HG02759 (cell line): ENCODE measurements at regions not wholly inside any gene's neighbourhood (a gene's known extent, or its start where the extent isn't known, plus 50 kb on each side); places are given as distances from the start of the nearest gene placed in this dataset.
"Not testable (repeated sequence)": the region's sequence is repeated elsewhere in the genome, so short reads cannot be mapped to it uniquely, and the experiment has no call there.

Experiments
- ATAC-seq: cut with Tn5 transposase; IDR thresholded peaks from one replicate; pipeline ENCODE4 v1.9.1; 2021; ENCODE audit warnings: mild to moderate bottlenecking, moderate library complexity; ENCODE audit not compliant: unreplicated experiment

DNA sequence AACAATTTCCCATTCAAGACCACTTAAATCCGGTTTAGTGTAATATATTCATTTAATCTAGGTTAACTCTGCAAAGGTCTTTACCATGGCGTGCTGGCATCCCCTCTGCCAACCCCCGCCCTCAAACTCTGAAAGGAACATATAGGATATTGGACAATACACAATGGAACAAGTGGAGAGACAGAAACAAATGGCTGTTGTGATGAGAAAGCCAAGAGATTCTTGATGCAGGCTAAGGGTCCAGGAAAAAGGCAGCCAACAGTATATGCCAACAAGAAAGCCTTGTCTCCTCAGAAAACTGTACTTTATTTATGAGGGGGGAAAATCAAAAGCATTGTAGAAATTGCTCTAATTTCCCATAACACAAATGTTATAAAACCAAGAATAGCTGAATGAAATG lies 407.3 kb upstream of the SGCG start:
- ATAC-seq, result no peak

DNA sequence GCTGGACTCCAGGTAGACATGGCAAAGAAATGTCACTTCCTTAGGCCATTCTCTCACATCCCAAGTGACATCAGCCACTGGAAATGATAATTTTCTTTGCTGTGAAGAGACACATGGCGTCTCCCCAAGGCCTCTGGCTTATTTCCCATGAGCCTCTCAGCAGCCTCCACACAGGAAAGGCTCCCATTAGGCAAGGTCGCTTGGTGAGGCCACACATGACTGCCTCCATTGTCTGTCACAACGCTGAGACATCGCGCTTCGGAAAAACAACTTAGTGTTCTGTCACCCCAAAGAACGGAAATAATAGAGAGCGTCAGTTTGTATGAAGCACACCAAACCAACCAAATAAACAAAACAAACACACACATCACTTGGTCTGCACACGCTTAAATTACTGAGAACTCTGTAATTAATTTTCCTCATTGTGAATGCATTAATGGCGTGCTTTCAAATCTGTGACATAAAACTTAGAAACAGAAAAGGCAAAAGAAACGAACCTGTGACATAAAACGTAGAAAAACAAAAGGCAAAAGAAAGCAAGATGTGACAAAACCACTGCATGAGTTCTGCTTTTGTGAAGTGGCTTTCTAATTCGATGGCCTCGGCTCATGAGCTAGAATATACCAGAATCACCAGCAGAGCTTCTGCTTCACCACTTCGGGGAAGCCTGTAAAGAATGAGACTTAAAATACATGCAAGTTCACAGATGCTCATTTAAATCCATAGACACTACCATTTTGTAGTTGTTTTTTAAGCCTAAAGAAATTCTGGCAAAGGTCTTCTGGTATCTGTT lies 404.2 kb upstream of the SGCG start:
- ATAC-seq, result no peak

DNA sequence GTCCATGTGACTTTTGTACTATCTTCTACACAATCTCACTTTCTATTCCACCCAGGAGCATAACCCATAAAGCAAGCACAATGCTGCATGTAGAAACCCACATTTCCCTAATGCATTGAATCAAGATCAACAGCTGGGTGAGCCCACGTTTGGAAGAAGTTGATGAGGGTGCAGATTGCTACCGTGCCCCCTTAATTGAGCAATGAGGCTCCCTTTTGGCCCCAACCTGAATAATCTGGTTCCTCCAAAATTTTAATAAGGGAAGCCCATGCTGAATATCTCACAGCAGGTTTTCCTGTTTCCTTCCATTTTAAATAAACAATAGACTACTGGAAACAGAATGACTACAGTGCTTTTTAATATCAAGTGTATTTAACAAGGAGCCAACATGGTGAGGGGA lies 403.6 kb upstream of the SGCG start:
- ATAC-seq, result no peak

DNA sequence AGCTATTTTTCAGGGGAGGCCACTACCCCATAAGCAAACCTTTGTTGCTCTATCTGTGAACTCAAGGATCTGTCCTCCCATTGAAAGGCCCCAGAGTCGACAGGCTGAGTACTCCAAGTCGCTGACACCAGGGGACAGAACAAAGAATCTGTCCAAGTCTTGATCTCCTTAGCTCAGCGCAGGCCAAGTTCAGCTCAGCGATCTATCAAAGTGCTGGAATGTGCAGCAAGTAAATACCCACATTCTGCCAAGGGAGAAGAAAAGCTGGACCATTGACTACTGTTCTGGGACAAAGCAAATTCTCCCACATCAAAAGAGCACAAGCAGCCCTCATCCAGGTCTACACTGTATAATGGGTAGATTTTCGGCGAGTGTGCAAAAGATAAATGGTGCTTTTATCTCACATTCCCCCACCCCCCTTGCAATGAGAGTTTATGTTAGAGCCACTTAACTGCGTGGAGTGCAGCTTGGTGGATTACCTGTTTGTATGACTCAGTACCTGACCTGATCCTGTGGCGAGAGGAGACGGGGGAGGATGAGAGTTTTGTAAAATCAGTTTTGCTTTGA lies 391.7 kb upstream of the SGCG start:
- no peak for ATAC-seq

DNA sequence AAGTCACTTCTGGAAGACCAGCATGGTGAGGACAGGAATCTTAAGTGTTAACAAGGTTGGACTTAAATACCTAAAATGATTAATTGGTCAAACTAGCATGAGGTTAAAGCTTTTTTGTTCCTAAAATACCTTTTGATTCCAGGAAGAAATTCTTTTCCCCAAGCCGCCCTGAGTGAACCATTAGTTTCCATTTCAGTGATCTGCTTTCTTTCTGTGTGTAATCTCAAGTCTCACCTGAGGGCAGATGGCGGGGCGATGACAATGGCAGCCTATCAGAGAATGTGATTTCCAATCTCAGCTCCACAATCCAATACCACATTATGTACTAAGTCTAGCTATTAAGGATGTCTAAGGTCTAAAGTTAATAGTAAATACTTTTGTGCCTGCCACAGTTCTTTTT lies 390.9 kb upstream of the SGCG start:
- ATAC-seq, result no peak

DNA sequence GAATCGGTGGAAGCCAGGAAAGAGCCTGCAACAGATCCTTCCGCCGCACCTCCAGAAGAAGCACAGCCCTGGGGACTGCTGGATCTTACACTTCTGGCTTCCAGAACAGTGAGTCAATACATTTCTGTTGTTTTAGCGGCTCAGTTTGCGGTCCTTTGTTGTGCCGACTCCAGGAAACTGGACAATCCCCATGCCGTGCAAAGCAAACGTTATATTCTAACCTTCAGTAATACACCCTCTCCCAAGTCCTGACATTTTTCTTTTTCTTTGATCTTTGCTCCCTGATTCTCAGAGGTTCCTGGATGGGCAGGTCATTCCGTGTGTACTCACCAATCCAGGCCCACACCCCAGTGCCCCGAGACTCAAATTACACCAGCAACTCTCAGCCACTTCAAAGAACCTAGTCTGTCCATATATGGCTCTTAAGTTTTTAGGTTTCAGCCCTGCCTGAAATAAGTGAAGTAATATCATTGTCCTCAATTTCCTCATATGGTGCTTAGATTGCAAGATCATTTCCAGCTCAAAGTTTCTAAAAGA lies 387.1 kb upstream of the SGCG start:
- no peak for ATAC-seq

DNA sequence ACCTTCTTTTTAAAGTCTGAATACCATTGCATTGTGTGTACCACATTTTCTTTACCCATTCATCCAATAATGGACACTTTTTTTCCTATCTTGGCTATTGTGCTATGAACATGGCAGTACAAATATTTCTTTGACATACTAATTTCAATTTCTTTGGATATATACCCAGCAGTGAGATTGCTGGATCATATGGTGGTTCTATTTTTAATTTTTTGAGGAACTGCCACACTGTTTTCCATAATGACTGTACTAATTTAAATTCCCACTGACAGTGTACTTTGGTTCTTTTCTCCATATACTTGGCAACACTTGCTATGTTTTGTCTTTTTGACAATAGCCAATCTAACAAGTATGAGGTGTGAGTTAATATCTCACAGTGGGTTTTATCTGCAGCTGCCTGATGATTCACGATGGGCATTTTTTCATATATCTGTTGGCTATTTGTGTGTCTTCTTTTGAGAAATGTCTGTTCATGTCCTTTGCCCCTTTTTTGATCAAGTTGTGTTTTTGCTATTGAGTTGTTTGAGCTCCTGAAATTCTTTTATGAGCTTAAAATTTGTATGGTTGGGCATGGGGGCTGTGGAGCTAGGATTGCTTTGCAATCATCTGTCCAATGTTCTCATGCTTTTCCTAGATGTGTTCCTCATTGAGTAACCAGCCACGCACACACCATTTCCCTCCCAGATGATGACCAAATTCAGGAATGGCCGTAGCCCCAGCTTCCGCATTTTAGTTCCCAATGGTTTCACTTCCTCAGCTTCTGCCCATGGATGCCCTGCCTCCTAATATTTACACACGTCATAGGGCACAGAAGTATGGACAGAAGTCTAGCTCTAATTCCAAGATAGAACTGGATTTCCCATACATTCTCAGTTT lies 380.0 kb upstream of the SGCG start:
- no peak for ATAC-seq

DNA sequence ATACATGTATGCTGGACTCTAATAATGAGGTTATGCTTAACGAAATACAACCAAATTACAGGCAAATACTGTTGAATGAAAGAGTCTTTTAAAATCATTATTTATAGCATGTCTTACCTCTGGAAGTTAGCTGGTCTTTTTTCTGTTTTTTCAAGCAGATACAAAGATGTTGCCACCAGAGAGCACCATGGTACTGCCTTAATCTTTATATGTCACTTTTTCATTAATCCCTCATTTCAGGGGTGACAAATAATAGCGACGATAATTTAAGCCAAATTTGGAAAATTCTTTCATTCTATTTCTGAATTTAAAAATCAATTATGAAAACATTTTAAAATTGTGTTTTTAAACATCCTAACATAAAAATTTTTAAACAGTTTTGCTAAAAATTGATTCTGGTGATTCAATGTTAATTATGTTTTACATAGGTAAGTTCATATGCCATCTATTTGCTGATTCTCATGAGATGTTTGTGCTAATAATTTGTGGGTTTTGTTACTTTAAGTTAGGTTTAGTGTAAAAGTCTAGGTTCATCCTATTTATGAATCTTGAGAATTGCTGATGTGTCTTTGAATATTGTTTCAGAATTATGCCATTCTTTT lies 379.3 kb upstream of the SGCG start:
- ATAC-seq, result no peak

DNA sequence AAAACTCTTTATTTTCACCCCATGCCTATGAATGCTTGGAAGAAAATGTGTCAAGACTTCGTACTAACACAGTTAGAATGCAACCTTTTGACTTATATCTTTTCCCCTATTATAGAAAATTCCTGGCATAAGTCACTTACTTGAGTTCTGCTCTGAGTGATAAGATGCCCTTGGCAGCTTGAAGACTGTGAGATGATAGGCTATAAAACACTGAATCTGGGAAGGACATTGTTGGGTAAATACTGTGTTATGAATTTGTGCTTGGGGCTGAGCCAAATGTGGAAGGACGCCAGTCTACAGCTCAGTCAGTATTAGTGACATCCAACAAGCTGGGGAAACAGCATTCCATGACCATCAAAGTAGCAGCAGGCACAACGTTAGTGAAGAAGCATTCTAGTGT lies 368.0 kb upstream of the SGCG start:
- ATAC-seq, result no peak

DNA sequence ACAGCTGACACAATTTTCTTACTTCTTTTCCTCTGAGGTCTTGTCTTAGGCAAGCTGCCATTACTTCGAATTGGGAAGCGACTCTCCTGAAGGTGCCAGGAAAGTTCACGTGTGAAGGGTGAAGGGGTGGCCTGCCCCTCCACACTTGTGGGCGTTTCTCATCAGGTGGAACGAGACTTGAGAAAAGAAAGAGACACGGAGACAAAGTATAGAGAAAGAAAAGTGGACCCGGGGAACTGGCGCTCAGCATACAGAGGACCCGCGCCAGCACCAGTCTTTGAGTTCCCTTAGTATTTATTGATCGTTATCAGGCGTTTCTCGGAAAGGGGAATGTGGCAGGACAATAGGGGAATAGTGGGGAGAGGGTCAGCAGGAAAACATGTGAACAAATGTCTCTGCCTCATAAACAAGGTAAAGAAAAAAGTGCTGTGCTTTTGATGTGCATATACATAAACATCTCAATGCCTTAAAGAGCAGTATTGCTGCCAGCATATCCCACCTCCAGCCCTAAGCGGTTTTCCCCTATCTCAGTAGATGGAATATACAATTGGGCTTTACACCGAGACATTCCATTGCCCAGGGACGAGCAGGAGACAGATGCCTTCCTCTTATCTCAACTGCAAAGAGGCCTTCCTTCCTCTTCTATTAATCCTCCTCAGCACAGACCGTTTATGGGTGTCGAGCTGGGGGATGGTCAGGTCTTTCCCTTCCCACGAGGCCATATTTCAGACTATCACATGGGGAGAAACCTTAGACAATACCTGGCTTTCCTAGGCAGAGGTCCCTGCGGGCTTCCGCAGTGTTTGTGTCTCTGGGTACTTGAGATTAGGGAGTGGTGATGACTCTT lies 367.0 kb upstream of the SGCG start:
- ATAC-seq, result not testable (repeated sequence)

DNA sequence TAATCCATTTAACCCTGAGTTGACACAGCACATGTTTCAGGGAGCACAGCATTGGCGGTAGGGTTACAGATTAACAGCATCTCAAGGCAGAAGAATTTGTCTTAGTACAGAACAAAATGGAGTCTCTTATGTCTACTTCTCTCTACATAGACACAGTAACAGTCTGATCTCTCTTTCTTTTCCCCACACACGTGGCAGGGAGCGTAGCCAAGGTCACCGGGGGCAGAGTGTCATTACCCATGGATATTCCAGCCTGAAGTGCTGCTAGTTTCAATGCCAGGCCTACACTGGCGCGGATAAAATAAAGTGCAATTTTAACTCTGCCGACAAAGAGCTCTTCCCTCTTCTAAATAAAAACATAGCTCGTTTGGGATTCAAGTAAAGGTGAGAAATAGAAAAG lies 366.3 kb upstream of the SGCG start:
- ATAC-seq, result not testable (repeated sequence)

DNA sequence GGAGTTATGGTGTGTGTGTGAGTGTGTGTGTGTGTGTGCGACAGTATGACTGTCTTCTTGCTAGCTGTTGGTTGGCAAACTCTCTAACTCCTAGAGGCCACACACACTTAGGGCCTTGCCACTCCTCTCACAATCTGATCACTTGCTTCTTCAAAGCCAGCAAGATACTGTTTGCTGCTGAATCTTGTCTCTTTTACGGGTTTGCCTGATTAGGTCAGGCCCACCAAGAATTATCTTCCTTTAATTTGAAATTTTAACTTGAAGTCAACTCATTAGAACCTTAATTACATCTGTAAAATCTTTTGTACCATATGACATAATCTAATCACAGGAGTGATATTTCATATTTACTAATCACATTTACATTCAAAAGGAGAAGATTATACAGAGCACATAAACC lies 359.2 kb upstream of the SGCG start:
- no peak for ATAC-seq

DNA sequence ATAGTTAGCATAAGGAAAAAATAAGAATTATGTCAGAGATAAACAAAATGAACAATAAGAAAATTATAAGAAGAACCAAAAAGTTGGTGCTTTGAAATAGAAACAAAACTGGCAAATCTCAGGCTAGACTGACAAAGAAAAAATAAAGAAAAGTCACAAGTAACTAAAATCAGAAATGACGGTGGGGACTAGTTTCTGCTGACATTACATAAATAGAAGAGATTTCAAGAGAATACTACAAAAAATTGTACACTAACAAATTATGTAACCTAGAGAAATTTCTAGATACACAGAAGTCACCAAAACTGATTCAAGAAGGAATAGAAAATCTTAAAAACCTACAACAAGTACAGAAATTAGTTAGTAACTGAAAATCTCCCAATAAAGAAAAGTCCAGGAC lies 355.6 kb upstream of the SGCG start:
- ATAC-seq, result no peak

DNA sequence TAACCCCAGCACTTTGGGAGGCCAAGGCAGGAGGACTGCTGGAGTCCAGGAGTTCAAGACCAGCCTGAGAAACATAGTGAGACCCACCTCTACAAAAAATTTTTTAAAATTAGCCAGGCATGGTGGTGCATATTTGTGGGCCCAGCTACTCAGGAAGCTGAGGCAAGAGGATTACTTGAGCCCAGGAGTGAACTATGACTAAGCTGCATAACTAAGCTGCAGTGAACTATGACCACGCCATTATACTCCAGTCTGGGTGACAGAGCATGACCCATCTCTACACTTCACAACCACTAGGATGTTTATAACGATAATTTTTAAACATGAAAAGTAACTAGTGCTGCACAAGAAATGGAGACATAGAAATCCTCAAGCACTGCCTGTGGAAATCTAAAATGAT lies 352.7 kb upstream of the SGCG start:
- ATAC-seq, result no peak

DNA sequence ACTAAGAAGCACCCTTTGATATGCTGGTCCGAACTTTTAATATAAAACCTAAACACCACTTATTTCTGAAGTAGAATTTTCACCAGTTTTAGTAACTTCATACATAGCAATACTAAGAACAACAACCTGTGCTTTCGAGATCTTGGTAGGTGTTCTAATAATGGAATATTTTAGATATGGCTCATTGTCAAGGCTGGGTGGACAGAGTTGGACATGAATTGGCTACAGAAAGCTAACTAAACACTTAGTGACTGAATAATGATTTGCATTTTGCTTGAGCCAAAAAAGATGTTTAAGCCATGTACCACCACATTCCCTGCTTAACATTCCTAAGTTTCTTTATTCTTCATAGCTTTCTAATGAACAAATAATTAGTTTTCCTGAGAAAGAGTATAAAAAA lies 344.3 kb upstream of the SGCG start:
- ATAC-seq, result no peak

DNA sequence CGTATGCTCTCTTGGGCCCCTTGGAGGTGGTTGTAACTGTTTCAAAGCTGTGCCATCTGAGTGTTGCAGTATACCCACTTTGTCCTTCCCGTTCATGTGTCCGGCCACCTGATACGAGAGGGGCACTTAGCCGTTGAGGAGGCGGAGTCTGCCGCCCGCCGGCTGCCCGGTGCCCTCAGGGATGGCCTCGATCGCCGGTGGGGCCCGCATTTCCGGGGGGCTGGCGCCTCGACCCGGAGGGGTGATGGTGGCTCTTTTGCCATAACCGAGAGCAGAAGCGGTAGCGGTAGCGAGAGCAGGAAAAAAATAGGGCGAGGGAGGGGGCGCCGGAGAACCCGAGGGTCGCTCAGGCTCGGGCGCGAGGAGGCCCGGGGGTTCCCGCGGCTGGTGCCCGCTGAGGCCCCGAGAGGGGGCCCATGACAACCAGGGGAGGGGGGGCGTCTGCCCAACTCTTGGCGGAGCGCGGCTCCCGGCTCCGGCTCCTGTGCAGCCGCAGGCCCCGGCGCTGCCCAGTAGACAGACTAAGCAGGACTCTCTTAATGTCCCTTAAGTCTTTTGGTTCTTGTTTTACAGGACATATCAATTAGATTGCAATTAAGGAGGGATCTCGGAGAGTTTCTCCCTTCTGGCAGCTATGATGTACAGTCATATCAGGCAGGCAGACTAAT lies 342.7 kb upstream of the SGCG start:
- no peak for ATAC-seq

DNA sequence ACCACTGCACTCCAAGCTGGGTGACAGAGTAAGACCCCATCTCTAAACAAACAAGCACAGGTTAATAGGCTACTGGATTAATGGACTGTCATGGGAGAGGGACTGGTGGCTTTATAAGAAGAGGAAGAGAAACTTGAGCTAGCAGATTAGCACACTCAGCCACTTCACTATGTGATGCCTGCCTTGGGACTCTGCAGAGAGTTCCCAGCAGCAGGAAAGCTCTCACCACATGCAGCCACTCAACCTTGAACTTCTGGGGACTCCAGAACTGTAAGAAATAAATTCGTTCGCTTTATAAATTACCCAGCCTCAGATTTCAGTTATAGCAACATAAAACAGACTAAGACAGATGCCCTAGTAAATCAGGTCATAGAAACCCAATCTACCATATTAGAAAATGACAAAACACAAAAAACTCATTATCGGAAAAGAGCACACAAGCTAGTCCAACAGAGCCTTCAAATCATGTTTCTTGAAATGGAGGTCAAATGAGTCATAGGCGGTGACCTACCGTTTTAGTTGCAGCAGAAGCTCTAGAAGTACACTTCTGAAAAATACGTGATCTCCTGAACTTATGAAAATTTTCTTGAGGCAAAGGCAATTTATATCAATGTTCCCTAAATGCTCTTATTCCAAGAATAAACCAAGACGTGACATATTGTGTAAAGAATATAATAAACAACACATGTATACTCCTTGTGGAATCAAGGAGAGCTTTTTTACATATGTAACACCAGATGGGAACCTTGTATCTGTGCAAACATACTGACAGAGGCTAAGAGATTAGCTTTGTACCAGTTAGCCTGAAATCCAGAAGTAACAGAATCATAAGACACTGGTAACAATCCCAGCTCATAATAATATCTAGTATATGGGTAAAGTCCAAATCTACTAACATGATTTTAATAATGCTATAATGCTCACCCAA lies 340.9 kb upstream of the SGCG start:
- no peak for ATAC-seq

DNA sequence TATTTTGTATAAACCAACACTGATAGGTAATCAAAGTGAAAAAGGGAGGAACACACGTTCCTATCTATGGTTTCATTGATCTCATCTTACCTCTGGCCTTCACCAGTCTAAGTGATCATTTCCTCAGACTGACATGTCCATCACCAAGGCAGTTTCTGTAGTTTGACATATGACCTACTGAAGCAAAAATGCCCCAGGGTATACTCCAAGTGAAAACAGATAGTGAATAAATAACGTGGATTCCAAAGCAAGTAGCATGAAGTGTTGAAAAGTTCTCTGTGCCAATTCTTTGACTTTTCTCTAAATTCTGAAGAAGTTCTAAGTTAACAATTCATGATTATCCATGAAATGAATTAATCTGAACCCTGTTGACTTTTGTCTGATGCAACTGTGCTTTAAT lies 334.2 kb upstream of the SGCG start:
- no peak for ATAC-seq

DNA sequence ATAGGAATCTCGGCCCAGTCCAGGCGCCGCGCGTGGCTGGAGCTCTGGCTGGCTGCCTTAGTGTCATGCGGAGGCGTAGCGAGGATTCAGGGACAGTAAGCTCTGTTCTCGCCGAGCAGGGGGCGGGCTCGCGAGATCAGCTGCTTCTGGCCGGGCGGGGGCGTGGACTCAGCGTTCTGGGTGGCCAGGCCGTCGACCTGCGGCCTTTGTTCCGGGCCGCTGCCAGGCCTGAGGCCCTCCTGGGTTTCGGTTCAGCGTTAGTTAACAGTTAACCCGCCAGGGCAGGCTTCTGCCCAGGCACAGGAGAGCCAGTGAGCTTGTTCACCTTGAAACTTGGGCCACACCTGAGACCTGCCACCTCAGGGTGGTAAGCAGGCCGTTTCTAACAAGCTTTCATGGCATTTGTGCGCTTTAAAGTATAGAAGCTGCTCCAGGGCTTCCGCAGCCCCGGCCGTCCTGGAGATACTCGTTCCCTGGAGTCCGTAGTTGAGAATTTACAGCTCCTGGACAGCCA lies 332.2 kb upstream of the SGCG start:
- no peak for ATAC-seq
